GM23338 (cell line): ENCODE measurements at regions not wholly inside any gene's neighbourhood (a gene's known extent, or its start where the extent isn't known, plus 50 kb on each side); places are given as distances from the start of the nearest gene placed in this dataset.

Experiments used
- ATAC-seq: fragments of 200-7000 bp; cut with Tn5 transposase; 3 replicates; pipeline ENCODE4 v1.9.1; 2020
- DNase-seq: peaks from one replicate; pipeline ENCODE4 v3.0.0-alpha.2; 2015; ENCODE audit warnings: low spot score
- H2AFZ ChIP-seq: fragments of 200-600 bp; sonication (generic); 2 replicates; pipeline ENCODE4 v1.8.0; 2016; ENCODE audit warnings: antibody characterized with exemption, mild to moderate bottlenecking, moderate library complexity
- H3F3A ChIP-seq: fragments of 200-600 bp; sonication (generic); replicated peaks from 2 replicates; pipeline ENCODE4 v1.8.0; 2017; ENCODE audit warnings: antibody characterized with exemption, mixed run types, low read depth
- H3K27ac ChIP-seq: fragments of 200-600 bp; sonication (generic); 2 replicates; pipeline ENCODE4 v1.6.1; 2016; ENCODE audit warnings: low read depth
- H3K27me3 ChIP-seq: fragments of 200-600 bp; sonication (generic); 2 replicates; pipeline ENCODE4 v1.8.0; 2016; ENCODE audit warnings: mild to moderate bottlenecking, mixed run types, moderate library complexity; ENCODE audit not compliant: insufficient read depth
- H3K36me3 ChIP-seq: fragments of 200-600 bp; sonication (generic); 2 replicates; pipeline ENCODE4 v1.8.0; 2016; ENCODE audit warnings: mild to moderate bottlenecking; ENCODE audit not compliant: insufficient read depth
- H3K4me1 ChIP-seq: fragments of 200-600 bp; sonication (generic); 2 replicates; pipeline ENCODE4 v1.8.0; 2016; ENCODE audit warnings: mild to moderate bottlenecking, moderate library complexity; ENCODE audit not compliant: insufficient read depth
- H3K4me2 ChIP-seq: fragments of 200-600 bp; sonication (generic); 2 replicates; pipeline ENCODE4 v1.7.1; 2017; ENCODE audit warnings: mixed run types
- H3K4me3 ChIP-seq: fragments of 200-600 bp; sonication (generic); 2 replicates; pipeline ENCODE4 v1.6.1; 2016; ENCODE audit warnings: mixed run types
- H3K79me2 ChIP-seq: fragments of 200-600 bp; sonication (generic); replicated peaks from 2 replicates; pipeline ENCODE4 v1.8.0; 2017; ENCODE audit warnings: mild to moderate bottlenecking; ENCODE audit not compliant: insufficient read depth
- H3K9me2 ChIP-seq: fragments of 200-600 bp; sonication (generic); 2 replicates; pipeline ENCODE4 v1.8.0; 2017; ENCODE audit not compliant: insufficient read depth
- H4K20me1 ChIP-seq: fragments of 200-600 bp; sonication (generic); replicated peaks from 2 replicates; pipeline ENCODE4 v1.8.0; 2017; ENCODE audit warnings: mild to moderate bottlenecking; ENCODE audit not compliant: insufficient read depth
- H3K27ac Mint-ChIP-seq: 2 replicates; pipeline ENCODE4 v1.8.0; 2020; ENCODE audit warnings: inconsistent platforms, mild to moderate bottlenecking, moderate library complexity, mixed read lengths
- H3K27me3 Mint-ChIP-seq: 3 replicates; pipeline ENCODE4 v1.8.0; 2022; ENCODE audit warnings: low read depth, mild to moderate bottlenecking, moderate library complexity, mixed read lengths, inconsistent platforms; ENCODE audit not compliant: insufficient read depth, poor library complexity
- H3K36me3 Mint-ChIP-seq: 3 replicates; pipeline ENCODE4 v1.8.0; 2021; ENCODE audit warnings: low read depth, mild to moderate bottlenecking, inconsistent platforms, moderate library complexity, mixed read lengths
- H3K4me1 Mint-ChIP-seq: 3 replicates; pipeline ENCODE4 v1.8.0; 2020; ENCODE audit warnings: mild to moderate bottlenecking, inconsistent platforms, mixed read lengths
- H3K4me3 Mint-ChIP-seq: 3 replicates; pipeline ENCODE4 v1.8.0; 2021; ENCODE audit warnings: moderate library complexity, mild to moderate bottlenecking, inconsistent platforms, mixed read lengths
- H3K9me3 Mint-ChIP-seq: 3 replicates; pipeline ENCODE4 v1.8.0; 2020; ENCODE audit warnings: moderate library complexity, mild to moderate bottlenecking, inconsistent platforms, mixed read lengths
- CREB1 ChIP-seq: fragments of 250-450 bp; sonication (Bioruptor Pico); IDR thresholded peaks from 2 replicates; pipeline ENCODE4 v1.5.0; 2020; ENCODE audit warnings: low read depth, mild to moderate bottlenecking, moderate library complexity
- CTCF ChIP-seq, 2 experiments: fragments of 200-600 bp in 1 of 2; sonication (generic) in 1 of 2; conservative IDR thresholded peaks; 2 replicates each; pipeline versions ENCODE4 v1.5.1 to v1.6.1; 2016 to 2017; ENCODE audit warnings: antibody characterized with exemption in 2 of 2, low read depth in 2 of 2, mild to moderate bottlenecking in 2 of 2, moderate library complexity in 1 of 2
- ETS1 ChIP-seq: IDR thresholded peaks from 2 replicates; pipeline ENCODE4 v1.6.1; 2016; ENCODE audit warnings: antibody characterized with exemption
- EZH2 ChIP-seq: fragments of 200-600 bp; sonication (generic); IDR thresholded peaks from one replicate; pipeline ENCODE4 v1.8.0; 2017; ENCODE audit warnings: antibody characterized with exemption, mild to moderate bottlenecking, low read depth; ENCODE audit not compliant: unreplicated experiment
- EZH2phosphoT487 ChIP-seq: fragments of 200-600 bp; sonication (generic); IDR thresholded peaks from one replicate; pipeline ENCODE4 v1.8.1; 2018; ENCODE audit warnings: antibody characterized with exemption; ENCODE audit not compliant: unreplicated experiment
- JUNB ChIP-seq: IDR thresholded peaks from one replicate; pipeline ENCODE4 v1.6.1; 2016; ENCODE audit warnings: antibody characterized with exemption; ENCODE audit not compliant: unreplicated experiment
- NANOG ChIP-seq: IDR thresholded peaks from 2 replicates; pipeline ENCODE4 v1.6.1; 2016; ENCODE audit warnings: antibody characterized with exemption, borderline replicate concordance
- POLR2AphosphoS5 ChIP-seq: IDR thresholded peaks from 2 replicates; pipeline ENCODE4 v1.6.1; 2016; ENCODE audit warnings: antibody characterized with exemption, low read depth
- REST ChIP-seq: IDR thresholded peaks from one replicate; pipeline ENCODE4 v1.6.1; 2018; ENCODE audit warnings: antibody characterized with exemption; ENCODE audit not compliant: unreplicated experiment
- STAT1 ChIP-seq: IDR thresholded peaks from one replicate; pipeline ENCODE4 v1.6.1; 2016; ENCODE audit warnings: antibody characterized with exemption; ENCODE audit not compliant: unreplicated experiment
- ZNF114 ChIP-seq: fragments of 250-450 bp; sonication (Bioruptor Pico); IDR thresholded peaks from 2 replicates; pipeline ENCODE4 v1.5.0; 2020; ENCODE audit warnings: mild to moderate bottlenecking, moderate library complexity
- ZNF331 ChIP-seq: fragments of 250-450 bp; sonication (Bioruptor Pico); IDR thresholded peaks from 2 replicates; pipeline ENCODE4 v1.5.0; 2020; ENCODE audit warnings: low read depth, mild to moderate bottlenecking, moderate library complexity
- TF ChIP-seq, protein P1 (sequence below): fragments of 250-450 bp; sonication (Bioruptor Pico); IDR thresholded peaks from 2 replicates; pipeline ENCODE4 v1.5.0; 2020; ENCODE audit warnings: mild to moderate bottlenecking, moderate library complexity

GRCh38 chr15:93239591-93239990 is 150.6 kb upstream of the RGMA start:
- no peak overlapping the region for H3K4me3 Mint-ChIP-seq
- peaks cover 16% of the 10 kb centered on the region for H3K27me3 Mint-ChIP-seq
- Histone ChIP-seq H3K27me3 (peaks cover 23% of the 10 kb centered on the region), H3K4me2 (no peak overlapping the region), H3K36me3 (no peaks in the 10 kb centered on the region), H2AFZ (no peak overlapping the region), H3K27ac (no peak overlapping the region), H3F3A (0 out of 2 replicates have a peak, but pooled peaks cover 6% of the 10 kb centered on the region), H4K20me1 (no peaks in the 10 kb centered on the region), H3K4me1 (peaks cover 38% of the 10 kb centered on the region), H3K4me3 (no peak overlapping the region), H3K79me2 (no peaks in the 10 kb centered on the region), H3K9me2 (no peaks in the 10 kb centered on the region)
- H3K27ac Mint-ChIP-seq: no peak overlapping the region
- DNase-seq: no peak
- peaks cover 13% of the 10 kb centered on the region for H3K4me1 Mint-ChIP-seq
- no peaks in the 10 kb centered on the region; the same call in 2 of the 3 replicates for H3K9me3 Mint-ChIP-seq
- TF ChIP-seq EZH2phosphoT487: no peak
- no peak for TF ChIP-seq EZH2
- TF ChIP-seq ZNF331 (CRISPR knock-in tag): no peak
- no peak for TF ChIP-seq CTCF (conservative IDR thresholded peaks at IDR 0.05; ENCODE audit: low read depth in 2 of 2)
- TF ChIP-seq NANOG: no peak
- TF ChIP-seq POLR2AphosphoS5: no peak
- no peak for TF ChIP-seq JUNB
- TF ChIP-seq REST: no peak
- no peak for TF ChIP-seq CREB1 (CRISPR knock-in tag)
- TF ChIP-seq STAT1: no peak
- TF ChIP-seq, protein P1, sequence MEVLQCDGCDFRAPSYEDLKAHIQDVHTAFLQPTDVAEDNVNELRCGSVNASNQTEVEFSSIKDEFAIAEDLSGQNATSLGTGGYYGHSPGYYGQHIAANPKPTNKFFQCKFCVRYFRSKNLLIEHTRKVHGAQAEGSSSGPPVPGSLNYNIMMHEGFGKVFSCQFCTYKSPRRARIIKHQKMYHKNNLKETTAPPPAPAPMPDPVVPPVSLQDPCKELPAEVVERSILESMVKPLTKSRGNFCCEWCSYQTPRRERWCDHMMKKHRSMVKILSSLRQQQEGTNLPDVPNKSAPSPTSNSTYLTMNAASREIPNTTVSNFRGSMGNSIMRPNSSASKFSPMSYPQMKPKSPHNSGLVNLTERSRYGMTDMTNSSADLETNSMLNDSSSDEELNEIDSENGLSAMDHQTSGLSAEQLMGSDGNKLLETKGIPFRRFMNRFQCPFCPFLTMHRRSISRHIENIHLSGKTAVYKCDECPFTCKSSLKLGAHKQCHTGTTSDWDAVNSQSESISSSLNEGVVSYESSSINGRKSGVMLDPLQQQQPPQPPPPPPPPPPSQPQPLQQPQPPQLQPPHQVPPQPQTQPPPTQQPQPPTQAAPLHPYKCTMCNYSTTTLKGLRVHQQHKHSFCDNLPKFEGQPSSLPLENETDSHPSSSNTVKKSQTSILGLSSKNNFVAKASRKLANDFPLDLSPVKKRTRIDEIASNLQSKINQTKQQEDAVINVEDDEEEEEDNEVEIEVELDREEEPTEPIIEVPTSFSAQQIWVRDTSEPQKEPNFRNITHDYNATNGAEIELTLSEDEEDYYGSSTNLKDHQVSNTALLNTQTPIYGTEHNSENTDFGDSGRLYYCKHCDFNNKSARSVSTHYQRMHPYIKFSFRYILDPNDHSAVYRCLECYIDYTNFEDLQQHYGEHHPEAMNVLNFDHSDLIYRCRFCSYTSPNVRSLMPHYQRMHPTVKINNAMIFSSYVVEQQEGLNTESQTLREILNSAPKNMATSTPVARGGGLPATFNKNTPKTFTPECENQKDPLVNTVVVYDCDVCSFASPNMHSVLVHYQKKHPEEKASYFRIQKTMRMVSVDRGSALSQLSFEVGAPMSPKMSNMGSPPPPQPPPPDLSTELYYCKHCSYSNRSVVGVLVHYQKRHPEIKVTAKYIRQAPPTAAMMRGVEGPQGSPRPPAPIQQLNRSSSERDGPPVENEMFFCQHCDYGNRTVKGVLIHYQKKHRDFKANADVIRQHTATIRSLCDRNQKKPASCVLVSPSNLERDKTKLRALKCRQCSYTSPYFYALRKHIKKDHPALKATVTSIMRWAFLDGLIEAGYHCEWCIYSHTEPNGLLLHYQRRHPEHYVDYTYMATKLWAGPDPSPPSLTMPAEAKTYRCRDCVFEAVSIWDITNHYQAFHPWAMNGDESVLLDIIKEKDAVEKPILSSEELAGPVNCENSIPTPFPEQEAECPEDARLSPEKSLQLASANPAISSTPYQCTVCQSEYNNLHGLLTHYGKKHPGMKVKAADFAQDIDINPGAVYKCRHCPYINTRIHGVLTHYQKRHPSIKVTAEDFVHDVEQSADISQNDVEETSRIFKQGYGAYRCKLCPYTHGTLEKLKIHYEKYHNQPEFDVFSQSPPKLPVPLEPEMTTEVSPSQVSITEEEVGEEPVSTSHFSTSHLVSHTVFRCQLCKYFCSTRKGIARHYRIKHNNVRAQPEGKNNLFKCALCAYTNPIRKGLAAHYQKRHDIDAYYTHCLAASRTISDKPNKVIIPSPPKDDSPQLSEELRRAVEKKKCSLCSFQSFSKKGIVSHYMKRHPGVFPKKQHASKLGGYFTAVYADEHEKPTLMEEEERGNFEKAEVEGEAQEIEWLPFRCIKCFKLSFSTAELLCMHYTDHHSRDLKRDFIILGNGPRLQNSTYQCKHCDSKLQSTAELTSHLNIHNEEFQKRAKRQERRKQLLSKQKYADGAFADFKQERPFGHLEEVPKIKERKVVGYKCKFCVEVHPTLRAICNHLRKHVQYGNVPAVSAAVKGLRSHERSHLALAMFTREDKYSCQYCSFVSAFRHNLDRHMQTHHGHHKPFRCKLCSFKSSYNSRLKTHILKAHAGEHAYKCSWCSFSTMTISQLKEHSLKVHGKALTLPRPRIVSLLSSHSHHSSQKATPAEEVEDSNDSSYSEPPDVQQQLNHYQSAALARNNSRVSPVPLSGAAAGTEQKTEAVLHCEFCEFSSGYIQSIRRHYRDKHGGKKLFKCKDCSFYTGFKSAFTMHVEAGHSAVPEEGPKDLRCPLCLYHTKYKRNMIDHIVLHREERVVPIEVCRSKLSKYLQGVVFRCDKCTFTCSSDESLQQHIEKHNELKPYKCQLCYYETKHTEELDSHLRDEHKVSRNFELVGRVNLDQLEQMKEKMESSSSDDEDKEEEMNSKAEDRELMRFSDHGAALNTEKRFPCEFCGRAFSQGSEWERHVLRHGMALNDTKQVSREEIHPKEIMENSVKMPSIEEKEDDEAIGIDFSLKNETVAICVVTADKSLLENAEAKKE: no peak
- TF ChIP-seq ETS1: no peak
- TF ChIP-seq ZNF114 (CRISPR knock-in tag): no peak
- ATAC-seq: no peak
- H3K36me3 Mint-ChIP-seq: no peaks in the 10 kb centered on the region; the same call in 2 of the 3 replicates
